GM21825 (cell line): ENCODE measurements at regions not wholly inside any gene's neighbourhood (a gene's known extent, or its start where the extent isn't known, plus 50 kb on each side); places are given as distances from the start of the nearest gene placed in this dataset.

Experiments used
- ATAC-seq: cut with Tn5 transposase; IDR thresholded peaks from one replicate; pipeline ENCODE4 v1.9.1; 2021; ENCODE audit warnings: mild to moderate bottlenecking, moderate library complexity; ENCODE audit not compliant: unreplicated experiment

DNA sequence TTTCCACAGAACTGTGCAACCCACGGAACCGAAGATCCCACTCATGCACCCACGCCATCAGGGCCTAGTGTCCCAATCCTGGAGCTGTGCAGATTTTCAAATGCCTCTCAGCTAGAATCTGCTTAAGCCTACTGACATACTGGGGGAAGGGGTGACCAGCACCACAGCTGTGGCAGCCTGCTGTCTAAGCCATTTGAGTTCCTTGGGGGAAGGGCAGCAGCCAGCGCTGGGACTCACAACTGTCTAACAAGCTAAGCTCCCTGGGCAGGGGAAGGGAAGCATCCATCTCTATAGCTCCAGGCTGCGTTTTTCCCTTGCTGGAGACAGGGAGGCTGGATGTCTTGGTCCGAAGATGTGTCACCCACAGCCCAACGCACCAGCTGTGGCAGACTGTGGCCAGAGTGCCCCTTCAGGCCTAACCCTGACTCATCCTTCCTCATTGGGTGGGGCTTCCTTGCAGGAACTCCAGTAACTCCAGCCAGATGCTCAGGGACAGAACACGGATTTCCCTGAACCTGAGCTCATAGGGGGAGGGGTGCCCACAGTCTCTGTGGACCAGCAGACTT is 194.8 kb downstream of the CHRDL1 start:
- no peak for ATAC-seq

DNA sequence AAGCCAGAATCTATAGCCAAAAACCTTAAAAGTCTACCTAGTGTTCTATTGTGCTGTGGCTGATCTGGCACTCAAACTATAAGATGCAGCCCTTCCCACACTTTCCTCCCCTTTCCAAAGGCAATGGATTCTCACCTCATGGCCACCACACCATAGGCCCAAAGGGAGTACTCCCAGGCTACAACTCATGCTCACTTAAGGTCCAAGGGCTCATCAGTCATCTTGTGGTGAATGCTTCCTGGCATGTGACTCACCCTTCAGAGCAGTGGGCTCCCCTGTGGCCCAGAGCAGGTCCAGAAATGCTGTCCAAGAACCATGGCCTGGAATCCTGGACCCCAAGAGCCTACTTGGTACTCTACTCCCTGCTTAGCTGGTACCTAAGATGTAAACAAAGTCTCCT is 181.0 kb downstream of the CHRDL1 start:
- ATAC-seq, result no peak
